GM21447 (cell line): ENCODE measurements at regions not wholly inside any gene's neighbourhood (a gene's known extent, or its start where the extent isn't known, plus 50 kb on each side); places are given as distances from the start of the nearest gene placed in this dataset.

Source experiments
- ATAC-seq: cut with Tn5 transposase; IDR thresholded peaks from one replicate; pipeline ENCODE4 v1.9.1; 2021; ENCODE audit not compliant: unreplicated experiment

- no peak for ATAC-seq
These were observed 413.5 kb downstream of the TLE4 start for GRCh38 chr9:79985264-79985663.

GRCh38 chr9:79984429-79985067, 412.8 kb downstream of the TLE4 start:
- no peak for ATAC-seq

GRCh38 chr9:79980432-79980831, 408.7 kb downstream of the TLE4 start:
- ATAC-seq: no peak

GRCh38 chr9:79977510-79978197, 405.9 kb downstream of the TLE4 start:
- ATAC-seq: no peak

- ATAC-seq: no peak
These were observed 405.3 kb downstream of the TLE4 start for GRCh38 chr9:79977074-79977435.

GRCh38 chr9:79976257-79977073, 404.7 kb downstream of the TLE4 start:
- no peak for ATAC-seq

- ATAC-seq: no peak
These were observed 404.0 kb downstream of the TLE4 start for GRCh38 chr9:79975621-79976256.

GRCh38 chr9:79974806-79975422, 403.1 kb downstream of the TLE4 start:
- no peak for ATAC-seq

- ATAC-seq: no peak
These were observed 401.9 kb downstream of the TLE4 start for GRCh38 chr9:79973627-79974026.

- ATAC-seq: no peak
These were observed 398.3 kb downstream of the TLE4 start for GRCh38 chr9:79970146-79970425.

GRCh38 chr9:79969393-79970145, 397.8 kb downstream of the TLE4 start:
- no peak for ATAC-seq

GRCh38 chr9:79968533-79968932, 396.8 kb downstream of the TLE4 start:
- ATAC-seq: no peak

GRCh38 chr9:79962836-79963235, 391.1 kb downstream of the TLE4 start:
- no peak for ATAC-seq

- ATAC-seq: no peak
These were observed 390.4 kb downstream of the TLE4 start for GRCh38 chr9:79962150-79962549.

GRCh38 chr9:79955300-79955699, 383.5 kb downstream of the TLE4 start:
- no peak for ATAC-seq

- no peak for ATAC-seq
These were observed 382.1 kb downstream of the TLE4 start for GRCh38 chr9:79953908-79954307.

GRCh38 chr9:79952401-79952800, 380.6 kb downstream of the TLE4 start:
- ATAC-seq: no peak

GRCh38 chr9:79946712-79947111, 374.9 kb downstream of the TLE4 start:
- no peak for ATAC-seq

GRCh38 chr9:79945495-79945894, 373.7 kb downstream of the TLE4 start:
- no peak for ATAC-seq

- ATAC-seq: no peak
These were observed 373.3 kb downstream of the TLE4 start for GRCh38 chr9:79945016-79945415.

- no peak for ATAC-seq
These were observed 369.2 kb downstream of the TLE4 start for GRCh38 chr9:79940919-79941318.
